H1 (cell line): ENCODE measurements at regions not wholly inside any gene's neighbourhood (a gene's known extent, or its start where the extent isn't known, plus 50 kb on each side); places are given as distances from the start of the nearest gene placed in this dataset.

ENCODE experiments used
- TAF7 ChIP-seq: optimal IDR thresholded peaks from 2 replicates; pipeline ENCODE3; 2011; ENCODE audit warnings: low read depth, mild to moderate bottlenecking, inconsistent platforms, low read length, moderate library complexity, borderline replicate concordance
- YY1 ChIP-seq: IDR thresholded peaks from 2 replicates; pipeline ENCODE4 v1.6.1; 2011; ENCODE audit warnings: low read depth, mild to moderate bottlenecking, low read length

GRCh38 chr13:40143106-40143505, 487.6 kb downstream of the COG6 start (continued):
- TF ChIP-seq TAF7: no peak
- no peak for TF ChIP-seq YY1
